Naive thymus-derived CD8-positive, alpha-beta T cell (primary cell): ENCODE measurements at regions not wholly inside any gene's neighbourhood (a gene's known extent, or its start where the extent isn't known, plus 50 kb on each side); places are given as distances from the start of the nearest gene placed in this dataset.
"Not testable (repeated sequence)": the region's sequence is repeated elsewhere in the genome, so short reads cannot be mapped to it uniquely, and the experiment has no call there.

ENCODE experiments used
- ATAC-seq, 2 donors: fragments of 150-1000 bp; cut with Tn5 transposase in 1 of 2; sonication (Bioruptor Pico), chemical (Tn5 transposase) in 1 of 2; 1 replicate in 1 of 2; 2 replicates in 1 of 2; pipeline ENCODE4 v1.10.0; 2021; ENCODE audit warnings: mild to moderate bottlenecking in 2 of 2, moderate library complexity in 2 of 2
- POLR2A ChIA-PET: fragments of 350-600 bp; sonication (Branson Sonifier 250); formaldehyde crosslinking; loops from one replicate; lab custom pipeline; 2021; ENCODE audit warnings: antibody characterized with exemption; lab: Charles Lee
- DNase-seq, 10 donors: peaks; one replicate each; pipeline versions ENCODE4 v3.0.0 to v3.0.0-alpha.2; 2020 to 2022
- H3K27ac Mint-ChIP-seq, 10 donors: one replicate each; pipeline ENCODE4 v1.8.0; 2020 to 2022; ENCODE audit warnings: mild to moderate bottlenecking in 10 of 10, mixed read lengths in 10 of 10, moderate library complexity in 4 of 10, inconsistent platforms in 1 of 10
- H3K27me3 Mint-ChIP-seq, 5 donors: one replicate each; pipeline ENCODE4 v1.8.0; 2021 to 2022; ENCODE audit warnings: mixed read lengths in 5 of 5
- H3K36me3 Mint-ChIP-seq, 3 donors: one replicate each; pipeline ENCODE4 v1.8.0; 2020 to 2022; ENCODE audit warnings: mixed read lengths in 3 of 3, mild to moderate bottlenecking in 2 of 3, inconsistent platforms in 1 of 3
- H3K4me1 Mint-ChIP-seq, 4 donors: one replicate each; pipeline ENCODE4 v1.8.0; 2021 to 2022; ENCODE audit warnings: mixed read lengths in 4 of 4
- H3K4me3 Mint-ChIP-seq, 10 donors: one replicate each; pipeline ENCODE4 v1.8.0; 2020 to 2022; ENCODE audit warnings: mild to moderate bottlenecking in 10 of 10, mixed read lengths in 10 of 10, moderate library complexity in 6 of 10, inconsistent platforms in 1 of 10
- H3K9me3 Mint-ChIP-seq, 9 donors: one replicate each; pipeline ENCODE4 v1.8.0; 2020 to 2022; ENCODE audit warnings: mixed read lengths in 9 of 9, mild to moderate bottlenecking in 3 of 9, inconsistent platforms in 1 of 9, moderate library complexity in 1 of 9

- Mint-ChIP-seq H3K36me3 (no peaks in the 10 kb centered on the region), H3K4me3 (no peak overlapping the region), H3K9me3 (peaks cover 0 to 21% (median 6%) of the 10 kb centered on the region in 9 donors), H3K27ac (no peak overlapping the region), H3K4me1 (no peaks in the 10 kb centered on the region), H3K27me3 (no peaks in the 10 kb centered on the region)
- ATAC-seq: no peak
- DNase-seq: no peak
- POLR2A ChIA-PET: no interaction called here
These were observed 1755.2 kb downstream of the C4orf33 start for GRCh38 chr4:130851107-130851506.

DNA sequence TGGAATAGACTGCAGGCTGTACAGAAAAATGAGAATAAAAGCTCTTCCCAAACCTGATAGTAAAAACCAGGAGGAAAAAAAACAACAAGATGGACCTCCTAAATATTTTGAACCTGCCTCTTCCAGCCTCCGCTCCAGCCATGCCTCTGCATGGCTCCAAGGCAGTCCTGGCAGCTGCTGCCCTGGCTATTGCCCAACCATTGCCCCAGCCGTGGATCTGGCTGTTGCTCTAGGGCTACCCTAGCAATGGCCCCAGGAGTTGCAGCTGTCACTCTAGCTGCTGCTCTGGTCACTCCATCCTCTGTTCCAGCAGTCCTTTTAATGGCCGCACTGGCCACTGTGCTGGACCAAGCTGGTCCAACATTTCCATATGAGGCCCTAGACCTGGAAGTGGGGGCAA lies 1756.0 kb downstream of the C4orf33 start:
- peak overlapping the region in 1 of 10 donors; percentile 41 for H3K27ac Mint-ChIP-seq
- ATAC-seq (no peak), DNase-seq (no peak)
- no peak overlapping the region for H3K4me3 Mint-ChIP-seq
- H3K27me3 Mint-ChIP-seq: no peaks in the 10 kb centered on the region
- H3K4me1 Mint-ChIP-seq: no peaks in the 10 kb centered on the region
- H3K9me3 Mint-ChIP-seq: peaks cover 0 to 13% (median 7%) of the 10 kb centered on the region in 9 donors
- POLR2A ChIA-PET: no interaction called here
- H3K36me3 Mint-ChIP-seq: no peaks in the 10 kb centered on the region

DNA sequence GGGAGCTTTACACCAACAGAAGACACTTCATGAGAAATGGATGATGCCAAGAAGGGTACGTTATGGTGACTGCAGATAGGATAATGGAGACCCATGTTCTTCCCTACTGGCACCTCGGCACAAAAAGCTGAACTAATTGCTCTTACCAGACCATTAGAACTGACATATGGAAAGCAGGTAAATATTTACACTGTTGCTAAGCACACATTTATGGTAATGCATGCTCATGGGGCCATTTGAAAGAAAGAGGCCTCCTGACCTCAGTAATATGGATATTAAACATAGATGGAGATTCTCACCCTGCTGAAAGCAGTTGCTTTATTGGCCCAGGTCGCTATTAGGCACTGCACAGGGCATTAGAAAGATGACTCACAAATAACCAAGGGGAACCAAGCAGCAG lies 1759.6 kb downstream of the C4orf33 start:
- ATAC-seq: no peak
- no peak overlapping the region for H3K4me3 Mint-ChIP-seq
- POLR2A ChIA-PET: no interaction called here

GRCh38 chr4:130859991-130860390 lies 1764.0 kb downstream of the C4orf33 start:
- DNase-seq (no peak), ATAC-seq (no peak)
- Mint-ChIP-seq H3K4me1 (no peaks in the 10 kb centered on the region), H3K4me3 (no peak overlapping the region), H3K27ac (no peak overlapping the region), H3K27me3 (no peaks in the 10 kb centered on the region), H3K36me3 (no peaks in the 10 kb centered on the region), H3K9me3 (peaks cover 0 to 18% (median 8%) of the 10 kb centered on the region in 9 donors)
- POLR2A ChIA-PET: no interaction called here

More for the DNA sequence above, 1759.6 kb downstream of the C4orf33 start:
- Mint-ChIP-seq H3K36me3 (no peaks in the 10 kb centered on the region), H3K9me3 (peaks cover 0 to 18% (median 10%) of the 10 kb centered on the region in 9 donors), H3K27me3 (no peaks in the 10 kb centered on the region), H3K4me1 (no peaks in the 10 kb centered on the region), H3K27ac (no peak overlapping the region)
- no peak for DNase-seq

DNA sequence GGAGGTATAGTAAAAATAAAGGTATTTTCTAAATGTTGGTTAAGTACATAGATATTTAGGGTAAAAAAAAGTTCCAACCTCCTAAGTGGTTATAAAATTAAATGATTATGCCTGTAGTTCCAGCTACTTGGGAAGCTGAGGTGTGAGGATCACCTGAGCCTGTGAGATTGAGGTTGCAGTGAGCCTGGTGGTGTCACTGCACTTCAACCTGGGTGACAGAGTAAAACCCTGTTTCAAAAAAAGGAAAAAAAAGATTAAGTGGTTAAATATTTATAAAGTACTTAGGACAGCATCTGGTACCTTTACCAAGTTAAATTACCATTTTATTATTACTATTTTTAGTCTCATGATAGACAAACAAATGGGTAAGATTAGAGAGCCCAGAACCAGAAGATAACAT lies 1801.0 kb downstream of the C4orf33 start:
- no peak for ATAC-seq
- POLR2A ChIA-PET: no interaction called here
- peaks cover 0 to 7% (median 2%) of the 10 kb centered on the region in 9 donors for H3K9me3 Mint-ChIP-seq
- no peaks in the 10 kb centered on the region for H3K36me3 Mint-ChIP-seq
- H3K27me3 Mint-ChIP-seq: no peaks in the 10 kb centered on the region
- no peak overlapping the region for H3K27ac Mint-ChIP-seq
- no peak overlapping the region for H3K4me3 Mint-ChIP-seq
- no peaks in the 10 kb centered on the region for H3K4me1 Mint-ChIP-seq
- DNase-seq: no peak

GRCh38 chr4:130901321-130901720 lies 1805.4 kb downstream of the C4orf33 start:
- Mint-ChIP-seq H3K4me1 (no peaks in the 10 kb centered on the region), H3K36me3 (no peaks in the 10 kb centered on the region), H3K27me3 (no peaks in the 10 kb centered on the region), H3K27ac (no peak overlapping the region), H3K4me3 (no peak overlapping the region), H3K9me3 (peaks cover 0 to 4% (median 2%) of the 10 kb centered on the region in 9 donors)
- DNase-seq (no peak), ATAC-seq (no peak)
- POLR2A ChIA-PET: no interaction called here

DNA sequence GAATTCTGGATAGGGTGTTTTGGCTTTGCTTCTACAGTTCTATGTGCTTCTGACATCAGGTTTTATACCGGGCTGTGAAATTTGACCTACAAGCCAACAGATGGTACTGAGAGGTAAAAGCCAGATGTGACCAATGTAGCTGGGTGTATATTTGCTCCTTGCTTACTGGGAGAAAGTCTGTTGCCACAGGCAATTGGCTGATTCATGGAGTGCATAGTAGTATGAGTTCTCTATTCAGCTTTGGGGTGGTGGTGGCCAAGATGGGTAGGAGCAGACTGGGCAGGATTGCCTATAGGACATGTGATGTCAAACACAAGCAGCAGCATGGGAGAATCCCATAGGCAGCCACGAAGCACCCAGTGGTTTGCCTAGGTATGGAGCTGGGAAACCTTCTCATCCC lies 1827.0 kb downstream of the C4orf33 start:
- H3K4me1 Mint-ChIP-seq: no peaks in the 10 kb centered on the region
- H3K9me3 Mint-ChIP-seq: peaks cover 4 to 24% (median 13%) of the 10 kb centered on the region in 9 donors
- H3K4me3 Mint-ChIP-seq: no peak overlapping the region
- no peak overlapping the region for H3K27ac Mint-ChIP-seq
- peaks cover 0 to 7% (median 0%) of the 10 kb centered on the region in 3 donors for H3K36me3 Mint-ChIP-seq
- ATAC-seq (no peak), DNase-seq (no peak)
- POLR2A ChIA-PET: no interaction called here
- H3K27me3 Mint-ChIP-seq: no peaks in the 10 kb centered on the region

DNA sequence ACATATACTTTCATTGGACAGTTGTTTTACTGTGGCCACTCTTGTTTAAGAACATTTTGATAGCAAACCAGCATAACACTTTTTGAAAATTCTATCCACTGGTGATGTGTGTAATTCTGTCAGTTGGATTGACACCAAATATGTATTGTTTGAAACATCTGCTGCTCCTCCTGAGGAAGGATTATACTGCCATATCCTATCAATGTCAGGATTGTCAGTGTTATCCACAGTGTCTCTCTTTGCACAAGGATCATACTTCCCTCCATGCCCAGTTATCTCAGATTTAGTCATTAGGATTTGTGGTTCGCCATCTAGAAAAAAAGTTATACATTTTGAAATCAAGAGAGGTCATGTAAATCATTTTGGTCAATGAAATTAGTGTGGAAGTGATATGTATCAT lies 1859.6 kb downstream of the C4orf33 start:
- Mint-ChIP-seq H3K27me3 (no peaks in the 10 kb centered on the region), H3K9me3 (peaks cover 0 to 5% (median 0%) of the 10 kb centered on the region in 9 donors), H3K4me3 (no peak overlapping the region), H3K4me1 (no peaks in the 10 kb centered on the region), H3K36me3 (no peaks in the 10 kb centered on the region), H3K27ac (no peak overlapping the region)
- POLR2A ChIA-PET: no interaction called here
- ATAC-seq: no peak
- no peak for DNase-seq

DNA sequence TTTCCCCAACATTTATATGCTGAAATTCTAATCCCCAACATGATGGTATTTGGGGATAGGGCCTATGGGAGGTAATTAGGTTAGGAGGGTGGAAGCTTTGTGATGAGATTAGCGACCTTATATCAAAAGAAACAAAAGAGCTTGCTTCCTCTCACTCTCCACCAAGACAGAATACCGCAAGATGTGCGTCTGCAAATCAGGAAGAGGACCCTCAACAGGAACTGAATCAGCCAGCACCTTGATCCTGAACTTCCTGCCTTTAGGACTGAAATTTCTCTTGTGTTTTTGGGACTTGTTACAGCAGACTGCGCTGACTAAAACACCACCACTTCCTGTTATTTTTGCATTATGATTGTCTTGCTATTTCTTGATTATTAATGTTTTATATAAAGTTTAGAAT lies 1889.4 kb downstream of the C4orf33 start:
- no peak overlapping the region for H3K27ac Mint-ChIP-seq
- POLR2A ChIA-PET: no interaction called here
- DNase-seq (no peak), ATAC-seq (no peak)
- H3K27me3 Mint-ChIP-seq: no peaks in the 10 kb centered on the region
- H3K4me1 Mint-ChIP-seq: no peaks in the 10 kb centered on the region
- H3K4me3 Mint-ChIP-seq: no peak overlapping the region
- no peaks in the 10 kb centered on the region for H3K36me3 Mint-ChIP-seq
- H3K9me3 Mint-ChIP-seq: peaks cover 0 to 7% (median 3%) of the 10 kb centered on the region in 9 donors

DNA sequence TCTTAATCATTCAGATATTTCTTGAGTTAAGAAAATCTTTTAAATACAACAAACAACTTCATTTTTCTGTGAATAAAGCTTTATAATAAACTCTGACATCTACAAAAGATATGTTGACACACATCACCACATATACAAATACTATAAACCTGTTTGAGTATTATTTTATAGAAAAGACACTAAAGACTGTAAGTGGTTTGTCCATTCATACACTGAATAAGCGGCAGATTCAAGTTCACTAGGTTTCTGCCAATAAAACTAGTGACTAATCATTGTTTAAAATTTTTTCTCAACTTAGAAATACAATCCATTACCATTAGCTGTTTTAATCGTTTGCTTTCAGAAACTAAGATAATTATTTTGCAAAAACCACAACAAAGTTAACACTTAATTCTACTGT lies 1900.0 kb downstream of the C4orf33 start:
- ATAC-seq: no peak

DNA sequence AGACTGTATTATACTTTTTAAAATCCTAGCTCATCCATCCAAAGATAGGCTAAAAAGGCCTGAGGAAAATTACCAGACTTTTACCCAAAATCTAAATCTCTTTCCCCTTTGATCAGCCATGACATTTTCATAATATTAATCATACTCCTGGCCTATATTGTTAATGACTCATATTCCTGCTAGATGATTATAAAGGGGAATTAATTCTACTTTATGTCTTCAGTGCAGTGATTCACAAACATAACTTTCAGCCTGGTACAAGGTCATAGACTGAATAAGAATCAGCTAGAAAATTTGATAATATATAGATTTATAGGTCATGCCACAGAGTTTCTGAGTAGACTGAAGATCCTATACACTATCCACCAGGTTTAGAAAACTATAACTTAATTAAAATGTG lies 1905.4 kb downstream of the C4orf33 start:
- Mint-ChIP-seq H3K27ac (no peak overlapping the region), H3K27me3 (no peaks in the 10 kb centered on the region), H3K4me1 (no peaks in the 10 kb centered on the region), H3K36me3 (no peaks in the 10 kb centered on the region), H3K9me3 (peaks cover 0 to 9% (median 0%) of the 10 kb centered on the region in 9 donors), H3K4me3 (no peak overlapping the region)
- POLR2A ChIA-PET: no interaction called here
- DNase-seq (no peak), ATAC-seq (no peak)

More for the DNA sequence above, 1900.0 kb downstream of the C4orf33 start:
- H3K27ac Mint-ChIP-seq: no peak overlapping the region
- peaks cover 0 to 5% (median 3%) of the 10 kb centered on the region in 9 donors for H3K9me3 Mint-ChIP-seq
- H3K36me3 Mint-ChIP-seq: no peaks in the 10 kb centered on the region
- no peaks in the 10 kb centered on the region for H3K27me3 Mint-ChIP-seq
- DNase-seq: no peak
- no peaks in the 10 kb centered on the region for H3K4me1 Mint-ChIP-seq
- POLR2A ChIA-PET: no interaction called here
- no peak overlapping the region for H3K4me3 Mint-ChIP-seq

DNA sequence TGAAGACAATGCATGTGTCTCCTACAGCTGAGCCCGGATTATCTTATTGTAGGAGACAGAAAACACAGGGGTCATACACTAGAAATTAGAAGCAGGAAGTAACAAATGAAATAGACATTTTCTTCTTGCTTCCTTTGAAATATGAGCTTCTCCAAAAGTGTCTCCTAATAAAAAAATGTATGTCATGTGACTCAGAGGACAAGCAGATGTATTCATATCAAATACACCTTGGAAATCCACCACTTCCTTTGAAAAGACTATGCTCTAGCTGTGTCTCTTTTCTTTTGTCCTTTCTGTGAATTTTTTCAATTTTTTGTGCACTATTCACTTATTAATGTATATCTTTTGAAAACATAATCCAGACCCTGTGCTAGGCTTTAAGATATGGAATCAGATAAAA lies 1906.2 kb downstream of the C4orf33 start:
- H3K27me3 Mint-ChIP-seq: no peaks in the 10 kb centered on the region
- POLR2A ChIA-PET: no interaction called here

GRCh38 chr4:131006388-131006787 lies 1910.4 kb downstream of the C4orf33 start:
- H3K27me3 Mint-ChIP-seq: no peaks in the 10 kb centered on the region
- no peak overlapping the region for H3K4me3 Mint-ChIP-seq
- ATAC-seq: no peak
- DNase-seq: no peak
- H3K36me3 Mint-ChIP-seq: no peaks in the 10 kb centered on the region
- peaks cover 0 to 5% (median 0%) of the 10 kb centered on the region in 9 donors for H3K9me3 Mint-ChIP-seq
- H3K27ac Mint-ChIP-seq: no peak overlapping the region
- POLR2A ChIA-PET: no interaction called here
- H3K4me1 Mint-ChIP-seq: no peaks in the 10 kb centered on the region

More for the DNA sequence above, 1906.2 kb downstream of the C4orf33 start:
- Mint-ChIP-seq H3K4me1 (no peaks in the 10 kb centered on the region), H3K36me3 (no peaks in the 10 kb centered on the region), H3K4me3 (no peak overlapping the region), H3K27ac (no peak overlapping the region), H3K9me3 (peaks cover 0 to 7% (median 0%) of the 10 kb centered on the region in 9 donors)
- no peak for ATAC-seq
- DNase-seq: no peak

DNA sequence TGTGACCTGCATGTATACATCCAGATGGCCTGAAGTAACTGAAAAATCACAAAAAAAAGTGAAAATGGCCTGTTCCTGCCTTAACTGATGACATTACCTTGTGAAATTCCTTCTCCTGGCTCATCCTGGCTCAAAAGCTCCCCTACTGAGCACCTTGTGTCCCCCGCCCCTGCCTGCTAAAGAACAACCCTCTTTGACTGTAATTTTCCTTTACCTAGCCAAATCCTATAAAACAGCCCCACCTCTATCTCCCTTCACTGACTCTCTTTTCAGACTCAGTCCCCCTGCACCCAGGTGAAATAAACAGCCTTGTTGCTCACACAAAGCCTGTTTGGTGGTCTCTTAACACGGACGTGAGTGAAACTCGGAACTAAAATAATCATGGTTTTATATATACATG lies 1916.0 kb downstream of the C4orf33 start:
- POLR2A ChIA-PET, H3K27ac Mint-ChIP-seq, H3K4me1 Mint-ChIP-seq, H3K4me3 Mint-ChIP-seq, H3K36me3 Mint-ChIP-seq, H3K9me3 Mint-ChIP-seq, ATAC-seq, H3K27me3 Mint-ChIP-seq, DNase-seq: not testable (repeated sequence)
